ENCODE measurements at regions not wholly inside any gene's neighbourhood (a gene's known extent, or its start where the extent isn't known, plus 50 kb on each side); places are given as distances from the start of the nearest gene placed in this dataset.

DNA sequence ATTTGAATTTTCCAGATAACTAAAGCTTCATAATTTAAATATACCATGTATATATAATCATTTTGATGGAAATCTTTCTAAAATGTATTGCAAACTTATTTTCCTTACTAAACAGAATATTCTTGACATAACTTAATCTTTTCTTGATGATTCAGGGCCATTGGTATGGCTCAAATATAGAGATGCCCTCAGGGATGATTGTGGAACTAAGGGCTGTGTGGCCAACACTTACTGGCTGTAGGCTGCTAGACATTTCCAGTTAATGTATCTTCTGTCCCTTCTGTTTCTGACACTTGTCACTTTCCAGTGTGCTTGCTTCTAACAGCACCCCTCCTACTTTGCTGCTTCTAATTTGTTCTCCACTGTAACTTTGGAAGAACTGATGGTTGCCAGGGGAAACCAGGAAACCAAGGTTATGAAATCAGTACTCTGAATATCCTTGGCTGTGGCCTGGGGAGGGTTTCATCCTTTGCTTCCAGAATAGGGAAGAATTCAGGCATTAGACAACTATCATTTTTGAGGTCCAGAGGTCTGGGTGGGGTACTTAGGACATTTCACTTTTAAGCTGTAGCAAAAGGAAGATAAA is 697.2 kb downstream of the ETS1 start:
- Histone ChIP-seq H3K4me1 (no peaks in the 10 kb centered on the region), H3K27me3 (no peaks in the 10 kb centered on the region), H3K27ac (no peak overlapping the region), H3K36me3 (no peaks in the 10 kb centered on the region), H3K9me3 (peaks cover 0 to 19% of the 10 kb centered on the region in 2 donors), H3K4me3 (no peak overlapping the region)
- DNase-seq (no peak), ATAC-seq (no peak)
- intact Hi-C loops (cut with DNase I): no loop called here
- TF ChIP-seq, protein P1, sequence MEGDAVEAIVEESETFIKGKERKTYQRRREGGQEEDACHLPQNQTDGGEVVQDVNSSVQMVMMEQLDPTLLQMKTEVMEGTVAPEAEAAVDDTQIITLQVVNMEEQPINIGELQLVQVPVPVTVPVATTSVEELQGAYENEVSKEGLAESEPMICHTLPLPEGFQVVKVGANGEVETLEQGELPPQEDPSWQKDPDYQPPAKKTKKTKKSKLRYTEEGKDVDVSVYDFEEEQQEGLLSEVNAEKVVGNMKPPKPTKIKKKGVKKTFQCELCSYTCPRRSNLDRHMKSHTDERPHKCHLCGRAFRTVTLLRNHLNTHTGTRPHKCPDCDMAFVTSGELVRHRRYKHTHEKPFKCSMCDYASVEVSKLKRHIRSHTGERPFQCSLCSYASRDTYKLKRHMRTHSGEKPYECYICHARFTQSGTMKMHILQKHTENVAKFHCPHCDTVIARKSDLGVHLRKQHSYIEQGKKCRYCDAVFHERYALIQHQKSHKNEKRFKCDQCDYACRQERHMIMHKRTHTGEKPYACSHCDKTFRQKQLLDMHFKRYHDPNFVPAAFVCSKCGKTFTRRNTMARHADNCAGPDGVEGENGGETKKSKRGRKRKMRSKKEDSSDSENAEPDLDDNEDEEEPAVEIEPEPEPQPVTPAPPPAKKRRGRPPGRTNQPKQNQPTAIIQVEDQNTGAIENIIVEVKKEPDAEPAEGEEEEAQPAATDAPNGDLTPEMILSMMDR (IDR thresholded peaks at IDR 0.05): no peak

DNA sequence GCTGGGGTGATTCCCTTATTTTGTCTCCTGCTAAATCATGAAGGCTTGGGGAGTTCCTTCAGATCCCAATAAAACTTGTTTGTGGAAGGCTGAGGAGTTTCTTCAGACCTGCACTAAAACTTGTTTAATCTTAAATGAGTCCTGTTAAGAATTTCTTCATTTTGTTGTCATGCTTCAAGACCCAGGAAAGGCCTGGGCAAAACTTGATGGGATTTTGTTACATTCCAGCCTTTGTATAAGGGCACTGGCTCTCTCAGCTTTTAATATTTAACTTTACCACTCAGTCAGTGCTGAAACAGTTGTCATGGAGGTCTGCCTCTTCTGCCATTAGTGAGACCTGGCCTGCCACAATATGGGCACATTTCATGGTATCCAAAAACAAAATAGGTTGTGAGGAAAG is 699.0 kb downstream of the ETS1 start:
- no peak for ATAC-seq
- H3K9me3 ChIP-seq: peaks cover 0 to 24% of the 10 kb centered on the region in 2 donors
- no peaks in the 10 kb centered on the region for H3K4me1 ChIP-seq
- no peak overlapping the region for H3K27ac ChIP-seq
- no peaks in the 10 kb centered on the region for H3K27me3 ChIP-seq
- no peak for DNase-seq
- no peak overlapping the region for H3K4me3 ChIP-seq
- intact Hi-C loops (cut with DNase I): no loop called here
- TF ChIP-seq, protein P1 (IDR thresholded peaks at IDR 0.05): no peak
- no peaks in the 10 kb centered on the region for H3K36me3 ChIP-seq

DNA sequence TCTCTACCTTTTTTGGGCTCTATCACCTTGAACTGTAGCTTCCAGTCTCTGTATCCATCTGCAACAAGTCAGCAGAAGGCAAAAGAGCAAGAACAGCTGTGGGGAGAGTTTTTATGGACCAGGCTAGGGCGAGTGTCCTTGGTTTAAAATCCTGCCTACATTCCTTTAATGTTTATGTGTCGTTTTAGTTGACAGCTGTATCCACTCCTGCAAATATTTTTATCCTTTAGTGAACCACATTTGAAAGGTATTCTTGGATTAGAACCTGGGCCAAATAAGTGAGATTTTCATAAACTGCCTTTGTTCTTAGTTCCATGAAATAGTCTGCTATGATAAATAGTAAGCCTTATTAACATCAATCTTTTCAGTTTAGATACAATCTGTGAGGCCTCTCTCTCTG is 712.2 kb downstream of the ETS1 start:
- DNase-seq (no peak), ATAC-seq (no peak)
- no peaks in the 10 kb centered on the region for H3K27me3 ChIP-seq
- no peaks in the 10 kb centered on the region for H3K4me1 ChIP-seq
- H3K36me3 ChIP-seq: no peaks in the 10 kb centered on the region
- no peak overlapping the region for H3K4me3 ChIP-seq
- intact Hi-C loops (cut with DNase I): no loop called here
- TF ChIP-seq, protein P1 (IDR thresholded peaks at IDR 0.05): no peak
- no peak overlapping the region for H3K27ac ChIP-seq
- no peaks in the 10 kb centered on the region for H3K9me3 ChIP-seq

DNA sequence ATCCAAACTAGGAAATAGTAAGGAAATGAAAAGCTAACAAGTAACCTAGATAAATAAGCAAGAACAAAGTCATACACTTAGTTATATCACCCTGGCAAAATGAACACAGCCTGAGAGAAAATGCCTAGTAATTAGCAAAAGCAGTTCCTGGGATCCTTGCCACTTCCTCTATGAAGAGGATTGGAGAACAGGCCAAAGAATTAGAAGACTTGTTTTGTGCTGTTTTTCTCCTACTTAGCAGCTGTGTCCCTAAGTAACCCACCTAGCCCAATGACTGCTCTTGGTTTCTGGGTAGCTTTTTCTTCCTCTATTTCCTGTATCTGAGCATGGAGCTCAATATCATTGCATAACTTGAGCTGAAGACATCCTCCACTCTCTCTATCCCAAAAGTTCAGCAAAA is 713.9 kb downstream of the ETS1 start:
- no peaks in the 10 kb centered on the region for H3K4me1 ChIP-seq
- intact Hi-C loops (cut with DNase I): no loop called here
- ATAC-seq: no peak

DNA sequence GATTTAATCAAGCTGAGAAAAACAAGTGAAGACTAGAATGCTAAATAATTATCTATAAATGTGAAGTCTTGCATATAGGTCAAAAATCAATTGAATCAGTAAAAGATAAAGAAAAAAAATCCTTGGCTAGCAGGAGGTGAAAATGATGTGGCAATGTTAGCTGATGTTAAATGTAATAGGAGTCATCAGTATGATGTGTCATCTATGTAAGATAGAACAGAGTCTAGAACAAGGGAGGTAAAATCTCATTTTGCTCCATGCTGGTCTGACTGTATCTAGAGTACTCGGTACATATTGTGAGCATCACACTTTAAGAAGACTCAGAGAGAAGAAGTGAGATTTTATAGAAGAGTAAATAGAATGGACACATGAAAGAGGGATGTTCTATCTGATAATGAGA is 721.2 kb downstream of the ETS1 start:
- Histone ChIP-seq H3K36me3 (no peaks in the 10 kb centered on the region), H3K4me3 (no peak overlapping the region), H3K4me1 (no peaks in the 10 kb centered on the region), H3K27ac (no peak overlapping the region), H3K27me3 (no peaks in the 10 kb centered on the region), H3K9me3 (no peaks in the 10 kb centered on the region)
- ATAC-seq: no peak
- TF ChIP-seq, protein P1 (IDR thresholded peaks at IDR 0.05): no peak
- intact Hi-C loops (cut with DNase I): no loop called here
- no peak for DNase-seq

More for the DNA sequence above, 713.9 kb downstream of the ETS1 start:
- Histone ChIP-seq H3K27ac (no peak overlapping the region), H3K36me3 (no peaks in the 10 kb centered on the region), H3K9me3 (no peaks in the 10 kb centered on the region), H3K27me3 (no peaks in the 10 kb centered on the region), H3K4me3 (no peak overlapping the region)
- TF ChIP-seq, protein P1 (IDR thresholded peaks at IDR 0.05): no peak
- DNase-seq: no peak
